ENCODE measurements at regions not wholly inside any gene's neighbourhood (a gene's known extent, or its start where the extent isn't known, plus 50 kb on each side); places are given as distances from the start of the nearest gene placed in this dataset.

- TF ChIP-seq CTCF (IDR thresholded peaks at IDR 0.05) (no peak), POLR2A (IDR thresholded peaks at IDR 0.05) (no peak)
These were observed 110.4 kb downstream of the SLC30A10 start for GRCh38 chr1:219817914-219818313.

All from lower leg skin (tissue), 3 donors.